BE2C (cell line): ENCODE measurements at regions not wholly inside any gene's neighbourhood (a gene's known extent, or its start where the extent isn't known, plus 50 kb on each side); places are given as distances from the start of the nearest gene placed in this dataset.

Experiments
- DNase-seq: peaks from one replicate; pipeline ENCODE4 v3.0.0-alpha.2; 2020
- H3K27me3 ChIP-seq: fragments of 250-450 bp; sonication (Bioruptor Pico); 2 replicates; pipeline ENCODE4 v1.5.1; 2020; ENCODE audit warnings: mild to moderate bottlenecking
- H3K36me3 ChIP-seq: fragments of 250-450 bp; sonication (Bioruptor Pico); 2 replicates; pipeline ENCODE4 v1.5.1; 2020; ENCODE audit warnings: mild to moderate bottlenecking
- H3K4me1 ChIP-seq: fragments of 250-450 bp; sonication (Bioruptor Pico); 2 replicates; pipeline ENCODE4 v1.5.1; 2020
- H3K4me3 ChIP-seq: 2 replicates; pipeline ENCODE4 v1.5.1; 2011; ENCODE audit warnings: low read depth, low read length
- H3K9me3 ChIP-seq: fragments of 250-450 bp; sonication (Bioruptor Pico); 2 replicates; pipeline ENCODE4 v1.5.1; 2020
- CTCF ChIP-seq: IDR thresholded peaks from 2 replicates; pipeline ENCODE4 v1.5.1; 2012; ENCODE audit warnings: mild to moderate bottlenecking, low read depth, low read length

GRCh38 chr7:128153436-128153835 is 87.6 kb upstream of the LEP start:
- TF ChIP-seq CTCF, result no peak
- no peak for DNase-seq
- no peak overlapping the region for H3K4me3 ChIP-seq
- no peaks in the 10 kb centered on the region for H3K36me3 ChIP-seq
- no peaks in the 10 kb centered on the region; the same call in 1 of the 2 replicates for H3K27me3 ChIP-seq
- H3K4me1 ChIP-seq, result no peaks in the 10 kb centered on the region
- no peaks in the 10 kb centered on the region for H3K9me3 ChIP-seq

- TF ChIP-seq CTCF, result no peak
- H3K9me3 ChIP-seq, result no peaks in the 10 kb centered on the region
- H3K4me1 ChIP-seq, result no peaks in the 10 kb centered on the region
- no peaks in the 10 kb centered on the region; the same call in 1 of the 2 replicates for H3K27me3 ChIP-seq
- no peak for DNase-seq
- no peaks in the 10 kb centered on the region for H3K36me3 ChIP-seq
- H3K4me3 ChIP-seq, result no peak overlapping the region
These were observed 86.6 kb upstream of the LEP start for GRCh38 chr7:128154504-128154903.

GRCh38 chr7:128155100-128155740 is 85.9 kb upstream of the LEP start:
- H3K27me3 ChIP-seq, result no peaks in the 10 kb centered on the region; the same call in 1 of the 2 replicates
- H3K36me3 ChIP-seq, result no peaks in the 10 kb centered on the region
- no peaks in the 10 kb centered on the region for H3K9me3 ChIP-seq
- peak; percentile 37 for DNase-seq
- TF ChIP-seq CTCF, result no peak
- no peaks in the 10 kb centered on the region for H3K4me1 ChIP-seq
- H3K4me3 ChIP-seq, result no peak overlapping the region

- H3K27me3 ChIP-seq, result no peaks in the 10 kb centered on the region
These were observed 83.2 kb upstream of the LEP start for GRCh38 chr7:128157906-128158305.

GRCh38 chr7:128158370-128158769 is 82.7 kb upstream of the LEP start:
- Histone ChIP-seq H3K4me1 (no peaks in the 10 kb centered on the region), H3K4me3 (no peak overlapping the region), H3K9me3 (no peaks in the 10 kb centered on the region), H3K36me3 (no peaks in the 10 kb centered on the region), H3K27me3 (no peaks in the 10 kb centered on the region)
- no peak for TF ChIP-seq CTCF
- no peak for DNase-seq

More at GRCh38 chr7:128157906-128158305, 83.2 kb upstream of the LEP start:
- Histone ChIP-seq H3K4me3 (no peak overlapping the region), H3K4me1 (no peaks in the 10 kb centered on the region), H3K9me3 (no peaks in the 10 kb centered on the region), H3K36me3 (no peaks in the 10 kb centered on the region)
- TF ChIP-seq CTCF, result no peak
- no peak for DNase-seq

GRCh38 chr7:128160296-128160695 is 80.8 kb upstream of the LEP start:
- Histone ChIP-seq H3K4me1 (no peaks in the 10 kb centered on the region), H3K9me3 (no peaks in the 10 kb centered on the region), H3K4me3 (no peak overlapping the region), H3K27me3 (no peaks in the 10 kb centered on the region), H3K36me3 (no peaks in the 10 kb centered on the region)
- no peak for TF ChIP-seq CTCF
- no peak for DNase-seq
